IMR-90 (cell line): ENCODE measurements at regions not wholly inside any gene's neighbourhood (a gene's known extent, or its start where the extent isn't known, plus 50 kb on each side); places are given as distances from the start of the nearest gene placed in this dataset.

Experiments used
- CEBPB ChIP-seq: IDR thresholded peaks from 2 replicates; pipeline ENCODE4 v1.6.1; 2012; ENCODE audit warnings: low read depth, low read length, improper control_type of control experiment
- MXI1 ChIP-seq: IDR thresholded peaks from 2 replicates; pipeline ENCODE4 v1.6.1; 2012; ENCODE audit warnings: low read depth, mild to moderate bottlenecking, low read length, moderate library complexity, borderline replicate concordance
- POLR2A ChIP-seq: IDR thresholded peaks from 2 replicates; pipeline ENCODE4 v1.6.1; 2012; ENCODE audit warnings: mild to moderate bottlenecking, low read depth, low read length
- RAD21 ChIP-seq: IDR thresholded peaks from 2 replicates; pipeline ENCODE4 v1.6.1; 2012; ENCODE audit warnings: low read length, improper control_type of control experiment
- SMC3 ChIP-seq: fragments of 150-350 bp; IDR thresholded peaks from 2 replicates; pipeline ENCODE4 v1.6.1; 2016; ENCODE audit warnings: low read depth, mild to moderate bottlenecking, antibody characterized with exemption, low read length, moderate library complexity
- TF ChIP-seq, protein P1 (sequence below): conservative IDR thresholded peaks from 2 replicates; pipeline ENCODE4 v1.5.1; 2012; ENCODE audit warnings: mild to moderate bottlenecking, low read depth, low read length, improper control_type of control experiment

DNA sequence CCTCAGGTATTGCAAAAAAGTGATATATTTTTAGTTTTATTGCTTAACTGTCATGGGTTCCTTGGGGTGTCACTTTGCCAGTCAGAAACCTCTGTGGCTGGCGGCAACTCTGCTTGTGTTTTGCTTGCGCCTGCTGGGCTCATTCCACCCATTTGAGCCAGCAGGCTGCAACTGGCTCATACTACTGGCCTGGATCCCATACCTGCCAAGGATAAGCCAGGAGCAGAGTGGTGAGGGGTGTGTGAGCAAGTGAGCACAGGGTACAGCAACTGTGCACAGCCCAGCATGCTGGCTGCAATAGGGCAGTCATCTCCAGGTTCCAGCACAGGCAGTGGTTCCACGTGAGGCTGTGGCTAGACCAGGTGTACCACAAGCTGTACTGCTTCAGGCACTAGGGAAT lies 687.5 kb downstream of the NYAP2 start:
- no peak for TF ChIP-seq SMC3
- TF ChIP-seq, protein P1, sequence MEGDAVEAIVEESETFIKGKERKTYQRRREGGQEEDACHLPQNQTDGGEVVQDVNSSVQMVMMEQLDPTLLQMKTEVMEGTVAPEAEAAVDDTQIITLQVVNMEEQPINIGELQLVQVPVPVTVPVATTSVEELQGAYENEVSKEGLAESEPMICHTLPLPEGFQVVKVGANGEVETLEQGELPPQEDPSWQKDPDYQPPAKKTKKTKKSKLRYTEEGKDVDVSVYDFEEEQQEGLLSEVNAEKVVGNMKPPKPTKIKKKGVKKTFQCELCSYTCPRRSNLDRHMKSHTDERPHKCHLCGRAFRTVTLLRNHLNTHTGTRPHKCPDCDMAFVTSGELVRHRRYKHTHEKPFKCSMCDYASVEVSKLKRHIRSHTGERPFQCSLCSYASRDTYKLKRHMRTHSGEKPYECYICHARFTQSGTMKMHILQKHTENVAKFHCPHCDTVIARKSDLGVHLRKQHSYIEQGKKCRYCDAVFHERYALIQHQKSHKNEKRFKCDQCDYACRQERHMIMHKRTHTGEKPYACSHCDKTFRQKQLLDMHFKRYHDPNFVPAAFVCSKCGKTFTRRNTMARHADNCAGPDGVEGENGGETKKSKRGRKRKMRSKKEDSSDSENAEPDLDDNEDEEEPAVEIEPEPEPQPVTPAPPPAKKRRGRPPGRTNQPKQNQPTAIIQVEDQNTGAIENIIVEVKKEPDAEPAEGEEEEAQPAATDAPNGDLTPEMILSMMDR, result no peak
- TF ChIP-seq CEBPB, result no peak
- TF ChIP-seq RAD21, result no peak
- no peak for TF ChIP-seq POLR2A
- TF ChIP-seq MXI1, result no peak
